OCI-LY3 (cell line): ENCODE measurements at regions not wholly inside any gene's neighbourhood (a gene's known extent, or its start where the extent isn't known, plus 50 kb on each side); places are given as distances from the start of the nearest gene placed in this dataset.

Experiments used
- EZH2phosphoT487 ChIP-seq: fragments of 200-600 bp; shearing (Covaris generic); IDR thresholded peaks from 2 replicates; pipeline ENCODE4 v1.6.1; 2018; ENCODE audit warnings: antibody characterized with exemption, mixed run types, low read depth
- TF ChIP-seq, protein P1 (sequence below): fragments of 200-600, 300-600 bp; sonication (generic); IDR thresholded peaks from 2 replicates; pipeline ENCODE4 v1.5.1; 2014; ENCODE audit warnings: antibody characterized with exemption, low read length, low read depth

DNA sequence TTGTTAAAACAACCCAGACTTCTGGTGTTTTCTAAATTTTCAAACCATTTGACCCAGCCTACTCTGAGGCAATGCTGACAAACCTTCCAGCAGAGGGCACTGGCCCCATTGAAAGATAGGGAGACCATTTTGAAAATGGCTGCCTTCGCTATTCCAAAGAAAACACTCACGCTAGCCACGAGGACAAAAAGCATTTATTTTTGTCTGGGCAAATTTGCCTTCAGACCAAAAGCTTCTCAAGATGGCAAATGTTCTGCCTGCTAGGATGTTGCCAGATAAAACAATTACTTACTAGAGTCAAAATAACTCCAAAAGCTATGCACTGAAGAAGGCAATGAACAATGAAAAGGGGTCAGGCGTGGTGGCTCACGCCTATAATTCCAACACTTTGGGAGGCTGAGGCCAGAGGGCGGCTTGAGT lies 296.7 kb upstream of the IRX5 start:
- TF ChIP-seq, protein P1, sequence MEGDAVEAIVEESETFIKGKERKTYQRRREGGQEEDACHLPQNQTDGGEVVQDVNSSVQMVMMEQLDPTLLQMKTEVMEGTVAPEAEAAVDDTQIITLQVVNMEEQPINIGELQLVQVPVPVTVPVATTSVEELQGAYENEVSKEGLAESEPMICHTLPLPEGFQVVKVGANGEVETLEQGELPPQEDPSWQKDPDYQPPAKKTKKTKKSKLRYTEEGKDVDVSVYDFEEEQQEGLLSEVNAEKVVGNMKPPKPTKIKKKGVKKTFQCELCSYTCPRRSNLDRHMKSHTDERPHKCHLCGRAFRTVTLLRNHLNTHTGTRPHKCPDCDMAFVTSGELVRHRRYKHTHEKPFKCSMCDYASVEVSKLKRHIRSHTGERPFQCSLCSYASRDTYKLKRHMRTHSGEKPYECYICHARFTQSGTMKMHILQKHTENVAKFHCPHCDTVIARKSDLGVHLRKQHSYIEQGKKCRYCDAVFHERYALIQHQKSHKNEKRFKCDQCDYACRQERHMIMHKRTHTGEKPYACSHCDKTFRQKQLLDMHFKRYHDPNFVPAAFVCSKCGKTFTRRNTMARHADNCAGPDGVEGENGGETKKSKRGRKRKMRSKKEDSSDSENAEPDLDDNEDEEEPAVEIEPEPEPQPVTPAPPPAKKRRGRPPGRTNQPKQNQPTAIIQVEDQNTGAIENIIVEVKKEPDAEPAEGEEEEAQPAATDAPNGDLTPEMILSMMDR, result peak; percentile 24; the same call in 1 of the 2 replicates
- TF ChIP-seq EZH2phosphoT487, result no peak
